GM21390 (cell line): ENCODE measurements at regions not wholly inside any gene's neighbourhood (a gene's known extent, or its start where the extent isn't known, plus 50 kb on each side); places are given as distances from the start of the nearest gene placed in this dataset.

Source experiments
- ATAC-seq: cut with Tn5 transposase; IDR thresholded peaks from one replicate; pipeline ENCODE4 v1.9.1; 2021; ENCODE audit not compliant: unreplicated experiment

GRCh38 chr10:6305401-6306321, 102.9 kb downstream of the PFKFB3 start:
- no peak for ATAC-seq

GRCh38 chr10:6306917-6307316, 104.2 kb downstream of the PFKFB3 start:
- no peak for ATAC-seq

- ATAC-seq = no peak
Observed at GRCh38 chr10:6309816-6310215, 107.1 kb downstream of the PFKFB3 start.

GRCh38 chr10:6310977-6311376, 108.2 kb downstream of the PFKFB3 start:
- ATAC-seq = no peak

GRCh38 chr10:6311700-6312330, 109.1 kb downstream of the PFKFB3 start:
- no peak for ATAC-seq

- ATAC-seq = no peak
Observed at GRCh38 chr10:6312636-6313035, 109.9 kb downstream of the PFKFB3 start.

GRCh38 chr10:6313111-6313895, 110.6 kb downstream of the PFKFB3 start:
- no peak for ATAC-seq

GRCh38 chr10:6314620-6315205, 112.0 kb downstream of the PFKFB3 start:
- ATAC-seq = no peak

- ATAC-seq = no peak
Observed at GRCh38 chr10:6319119-6319518, 116.4 kb downstream of the PFKFB3 start.

- ATAC-seq = no peak
Observed at GRCh38 chr10:6320320-6321010, 117.7 kb downstream of the PFKFB3 start.

GRCh38 chr10:6321880-6322279, 119.1 kb downstream of the PFKFB3 start:
- ATAC-seq = no peak

- ATAC-seq = no peak
Observed at GRCh38 chr10:6322805-6323204, 120.1 kb downstream of the PFKFB3 start.

- no peak for ATAC-seq
Observed at GRCh38 chr10:6327961-6328698, 125.4 kb downstream of the PFKFB3 start.

GRCh38 chr10:6328699-6329423, 126.1 kb downstream of the PFKFB3 start:
- ATAC-seq = no peak

- no peak for ATAC-seq
Observed at GRCh38 chr10:6333086-6333485, 130.4 kb downstream of the PFKFB3 start.

GRCh38 chr10:6333973-6334372, 131.2 kb downstream of the PFKFB3 start:
- ATAC-seq = no peak

GRCh38 chr10:6336016-6336415, 133.3 kb downstream of the PFKFB3 start:
- no peak for ATAC-seq

- no peak for ATAC-seq
Observed at GRCh38 chr10:6337382-6337781, 134.7 kb downstream of the PFKFB3 start.

- no peak for ATAC-seq
Observed at GRCh38 chr10:6338361-6338760, 135.6 kb downstream of the PFKFB3 start.
